CD4-positive, alpha-beta memory T cell (primary cell): ENCODE measurements at regions not wholly inside any gene's neighbourhood (a gene's known extent, or its start where the extent isn't known, plus 50 kb on each side); places are given as distances from the start of the nearest gene placed in this dataset.

ENCODE experiments used
- CTCF ChIA-PET: fragments of 350-600 bp; sonication (Branson Sonifier 250); formaldehyde crosslinking; loops from one replicate; lab custom pipeline; 2021; ENCODE audit warnings: inconsistent platforms; ENCODE audit not compliant: partially characterized antibody; lab: Charles Lee
- POLR2A ChIA-PET: fragments of 350-600 bp; sonication (Branson Sonifier 250); formaldehyde crosslinking; loops from one replicate; lab custom pipeline; 2021; ENCODE audit not compliant: partially characterized antibody; lab: Charles Lee
- DNase-seq, 5 donors: peaks; one replicate each; pipeline versions ENCODE4 v3.0.0 to v3.0.0-alpha.2; 2020 to 2022; ENCODE audit warnings: mixed read lengths in 1 of 5
- H3K27ac ChIP-seq: one replicate; pipeline ENCODE4 v1.7.0; 2013; ENCODE audit warnings: low read depth, low read length
- H3K27me3 ChIP-seq: 2 replicates; pipeline ENCODE4 v1.7.0; 2013; ENCODE audit warnings: mild to moderate bottlenecking, low read length, moderate library complexity; ENCODE audit not compliant: insufficient read depth
- H3K36me3 ChIP-seq: 2 replicates; pipeline ENCODE4 v1.7.0; 2013; ENCODE audit warnings: mild to moderate bottlenecking, low read length, moderate library complexity; ENCODE audit not compliant: insufficient read depth
- H3K4me1 ChIP-seq: 2 replicates; pipeline ENCODE4 v1.7.0; 2013; ENCODE audit warnings: mild to moderate bottlenecking, low read length, moderate library complexity; ENCODE audit not compliant: insufficient read depth
- H3K4me3 ChIP-seq, 2 donors: one replicate each; pipeline ENCODE4 v1.7.0; 2013; ENCODE audit warnings: low read length in 2 of 2, mild to moderate bottlenecking in 1 of 2
- H3K9me3 ChIP-seq, 2 donors: one replicate each; pipeline ENCODE4 v1.7.0; 2013; ENCODE audit warnings: low read length in 2 of 2, control low read depth in 1 of 2; ENCODE audit not compliant: control insufficient read depth in 1 of 2
- H3K27ac Mint-ChIP-seq, 7 donors: one replicate each; pipeline ENCODE4 v1.8.0; 2020 to 2021; ENCODE audit warnings: mixed read lengths in 7 of 7, mild to moderate bottlenecking in 6 of 7, inconsistent platforms in 3 of 7, moderate library complexity in 3 of 7
- H3K27me3 Mint-ChIP-seq, 2 donors: one replicate each; pipeline ENCODE4 v1.8.0; 2020 to 2021; ENCODE audit warnings: mixed read lengths in 2 of 2
- H3K36me3 Mint-ChIP-seq, 2 donors: one replicate each; pipeline ENCODE4 v1.8.0; 2020 to 2021; ENCODE audit warnings: mixed read lengths in 2 of 2, inconsistent platforms in 1 of 2, mild to moderate bottlenecking in 1 of 2
- H3K4me1 Mint-ChIP-seq, 4 donors: one replicate each; pipeline ENCODE4 v1.8.0; 2020 to 2021; ENCODE audit warnings: mixed read lengths in 4 of 4, mild to moderate bottlenecking in 1 of 4
- H3K4me3 Mint-ChIP-seq, 8 donors: one replicate each; pipeline ENCODE4 v1.8.0; 2020 to 2021; ENCODE audit warnings: mixed read lengths in 8 of 8, mild to moderate bottlenecking in 7 of 8, moderate library complexity in 6 of 8, inconsistent platforms in 3 of 8
- H3K9me3 Mint-ChIP-seq, 8 donors: one replicate each; pipeline ENCODE4 v1.8.0; 2020 to 2021; ENCODE audit warnings: mixed read lengths in 8 of 8, mild to moderate bottlenecking in 5 of 8, inconsistent platforms in 3 of 8, moderate library complexity in 1 of 8
- intact Hi-C: fragments of 100-400 bp; cut with micrococcal nuclease; formaldehyde crosslinking; loops from one replicate; pipeline ENCODE4 v1.15.1; 2023

DNA sequence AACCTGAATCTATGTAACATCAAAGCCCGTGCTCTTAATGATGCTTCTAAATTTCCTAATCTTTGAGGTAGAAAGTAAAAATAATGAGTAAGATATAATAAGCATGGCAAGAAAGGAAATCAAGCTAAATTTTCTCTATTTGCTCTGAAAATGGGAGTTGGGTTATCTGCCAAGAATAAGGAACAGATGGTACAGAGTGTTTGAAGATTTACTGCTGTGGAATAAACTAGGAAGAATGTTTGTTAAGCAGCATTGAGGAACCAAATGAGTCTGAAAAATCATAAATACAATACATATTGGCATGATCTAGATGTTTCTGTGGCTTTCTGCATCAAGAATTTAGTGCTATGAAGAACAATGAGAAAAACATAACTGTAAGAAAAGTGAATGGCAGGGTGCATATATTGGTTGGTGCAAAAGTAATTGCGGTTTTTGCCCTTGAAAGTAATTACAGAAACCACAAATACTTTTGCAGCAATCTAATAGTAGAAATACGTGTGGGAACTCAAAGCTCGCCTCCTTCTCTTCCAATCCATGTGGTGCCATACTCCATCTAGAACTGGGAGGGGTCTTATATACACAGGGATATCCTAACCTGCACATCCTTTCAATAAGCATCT lies 87.6 kb downstream of the SUCNR1 start:
- H3K27ac Mint-ChIP-seq, result no peak overlapping the region
- CTCF ChIA-PET, result no interaction called here
- H3K4me1 Mint-ChIP-seq, result no peaks in the 10 kb centered on the region
- Histone ChIP-seq H3K4me1 (no peaks in the 10 kb centered on the region), H3K27ac (no peak overlapping the region), H3K36me3 (no peaks in the 10 kb centered on the region), H3K4me3 (no peak overlapping the region), H3K9me3 (no peaks in the 10 kb centered on the region), H3K27me3 (no peaks in the 10 kb centered on the region)
- peaks cover 0 to 7% of the 10 kb centered on the region in 2 donors for H3K27me3 Mint-ChIP-seq
- no peak for DNase-seq
- POLR2A ChIA-PET, result no interaction called here
- H3K36me3 Mint-ChIP-seq, result no peaks in the 10 kb centered on the region
- H3K9me3 Mint-ChIP-seq, result no peaks in the 10 kb centered on the region
- no peak overlapping the region for H3K4me3 Mint-ChIP-seq
- intact Hi-C loops, result no loop called here

- no peak overlapping the region for H3K4me3 Mint-ChIP-seq
- H3K4me1 Mint-ChIP-seq, result no peaks in the 10 kb centered on the region
- Histone ChIP-seq H3K27ac (no peak overlapping the region), H3K27me3 (no peaks in the 10 kb centered on the region), H3K4me1 (no peaks in the 10 kb centered on the region), H3K9me3 (no peaks in the 10 kb centered on the region), H3K4me3 (no peak overlapping the region), H3K36me3 (no peaks in the 10 kb centered on the region)
- H3K27me3 Mint-ChIP-seq, result peaks cover under 1 to 9% of the 10 kb centered on the region in 2 donors
- ChIA-PET CTCF (interaction anchor here (1.1 kb wide), 1 partner anchor 12 kb away, joined by 3 read pairs; no protein-coding TSS in a partner anchor), POLR2A (no interaction called here)
- intact Hi-C loops, result no loop called here
- no peak for DNase-seq
- no peaks in the 10 kb centered on the region for H3K36me3 Mint-ChIP-seq
- peaks cover 0 to 1% (median 0%) of the 10 kb centered on the region in 8 donors for H3K9me3 Mint-ChIP-seq
- no peak overlapping the region for H3K27ac Mint-ChIP-seq
These were observed 88.9 kb downstream of the SUCNR1 start for GRCh38 chr3:151962352-151962751.

DNA sequence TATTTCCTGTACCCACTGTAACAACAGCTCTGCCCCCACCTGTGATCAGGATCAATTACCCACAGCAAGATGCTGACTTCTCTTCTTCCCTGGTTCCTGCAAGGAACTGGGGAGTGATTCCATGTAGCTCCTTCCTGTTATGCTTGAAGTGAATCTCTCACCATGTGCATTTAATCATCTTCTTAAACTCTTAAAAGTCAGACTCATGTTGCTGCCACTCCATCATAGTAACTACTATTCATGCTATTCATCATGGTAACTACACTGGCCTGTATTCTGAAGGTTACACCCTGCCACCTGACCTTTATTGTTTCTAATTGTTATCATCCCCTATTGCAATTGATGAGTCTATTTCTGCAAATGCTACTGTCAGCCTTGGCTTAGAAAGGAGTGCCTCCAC lies 89.5 kb downstream of the SUCNR1 start:
- Histone ChIP-seq H3K27ac (no peak overlapping the region), H3K4me1 (no peaks in the 10 kb centered on the region), H3K4me3 (no peak overlapping the region), H3K36me3 (no peaks in the 10 kb centered on the region), H3K27me3 (no peaks in the 10 kb centered on the region), H3K9me3 (no peaks in the 10 kb centered on the region)
- Mint-ChIP-seq H3K4me3 (no peak overlapping the region), H3K9me3 (peaks cover 0 to 3% (median 0%) of the 10 kb centered on the region in 8 donors), H3K27ac (no peak overlapping the region), H3K27me3 (peaks cover 2 to 10% of the 10 kb centered on the region in 2 donors), H3K36me3 (no peaks in the 10 kb centered on the region), H3K4me1 (no peaks in the 10 kb centered on the region)
- DNase-seq, result no peak
- ChIA-PET CTCF (interaction anchor here (1.1 kb wide), 1 partner anchor 13 kb away, joined by 3 read pairs; no protein-coding TSS in a partner anchor), POLR2A (no interaction called here)
- intact Hi-C loops, result no loop called here

- Mint-ChIP-seq H3K4me3 (no peak overlapping the region), H3K27ac (no peak overlapping the region), H3K36me3 (no peaks in the 10 kb centered on the region), H3K27me3 (peaks cover 2 to 12% of the 10 kb centered on the region in 2 donors), H3K9me3 (peaks cover 0 to 3% (median 0%) of the 10 kb centered on the region in 8 donors), H3K4me1 (no peaks in the 10 kb centered on the region)
- no peaks in the 10 kb centered on the region for H3K36me3 ChIP-seq
- H3K9me3 ChIP-seq, result no peaks in the 10 kb centered on the region
- no peak overlapping the region for H3K4me3 ChIP-seq
- no peaks in the 10 kb centered on the region for H3K4me1 ChIP-seq
- no peaks in the 10 kb centered on the region for H3K27me3 ChIP-seq
- CTCF ChIA-PET, result no interaction called here
- DNase-seq, result no peak
- POLR2A ChIA-PET, result no interaction called here
- intact Hi-C loops, result no loop called here
- no peak overlapping the region for H3K27ac ChIP-seq
These were observed 91.3 kb downstream of the SUCNR1 start for GRCh38 chr3:151964743-151965142.

DNA sequence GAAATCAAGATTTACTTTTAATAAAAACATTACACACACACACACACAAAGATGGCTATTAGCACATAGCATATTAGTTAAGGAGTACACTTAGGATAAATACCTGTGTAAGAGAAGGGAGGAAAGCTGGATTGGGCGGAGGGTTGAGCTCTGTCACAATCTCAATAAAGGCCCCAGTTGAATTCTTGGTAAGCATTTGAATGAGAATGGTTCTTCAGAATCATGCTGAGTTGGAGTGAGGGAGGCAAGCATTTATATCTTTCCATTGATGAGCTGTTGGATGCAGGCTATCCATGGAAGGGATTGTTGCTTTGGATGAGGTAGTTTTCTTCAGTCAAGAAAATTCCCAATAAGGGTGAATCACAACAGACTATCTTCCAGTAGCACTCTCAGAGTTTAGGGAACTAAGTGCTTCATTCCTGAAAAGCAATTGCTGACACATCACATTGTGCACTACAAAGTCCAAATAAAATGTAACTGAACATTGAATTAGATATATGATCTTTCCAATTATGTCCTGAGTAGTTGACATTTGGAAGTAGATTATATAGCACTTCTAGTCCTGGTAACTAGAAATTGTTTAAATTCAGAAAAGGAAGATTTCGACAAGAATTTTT lies 95.7 kb downstream of the SUCNR1 start:
- intact Hi-C loops, result no loop called here
- DNase-seq, result no peak
- no peaks in the 10 kb centered on the region for H3K9me3 ChIP-seq
- H3K27me3 ChIP-seq, result no peaks in the 10 kb centered on the region
- Mint-ChIP-seq H3K4me1 (no peaks in the 10 kb centered on the region), H3K9me3 (peaks cover 0 to 3% (median 0%) of the 10 kb centered on the region in 8 donors), H3K36me3 (no peaks in the 10 kb centered on the region), H3K27me3 (peaks cover 2 to 5% of the 10 kb centered on the region in 2 donors), H3K4me3 (no peak overlapping the region), H3K27ac (no peak overlapping the region)
- ChIA-PET CTCF (no interaction called here), POLR2A (no interaction called here)
- no peaks in the 10 kb centered on the region for H3K4me1 ChIP-seq
- H3K4me3 ChIP-seq, result no peak overlapping the region
- no peak overlapping the region for H3K27ac ChIP-seq
- H3K36me3 ChIP-seq, result no peaks in the 10 kb centered on the region

- H3K27me3 ChIP-seq, result no peaks in the 10 kb centered on the region
- POLR2A ChIA-PET, result no interaction called here
These were observed 98.6 kb downstream of the SUCNR1 start for GRCh38 chr3:151971814-151972579.

DNA sequence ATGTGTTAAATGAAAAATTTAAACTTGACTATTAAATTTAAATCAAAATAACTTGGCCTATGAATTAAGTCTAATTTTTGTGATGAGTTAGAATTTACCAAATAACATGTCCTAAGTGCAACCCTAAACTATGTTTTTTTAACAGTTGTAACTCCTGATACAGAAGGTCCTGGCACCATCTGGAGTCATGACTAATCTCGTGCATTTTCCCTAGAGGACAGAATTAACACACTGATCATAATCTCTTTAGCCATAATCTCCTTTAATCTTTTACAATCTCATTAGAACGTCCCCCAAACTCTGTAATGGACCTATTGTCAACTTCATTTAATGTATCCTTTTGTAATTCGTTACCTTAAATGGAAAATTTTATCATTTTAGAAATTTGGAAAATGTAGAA lies 100.6 kb downstream of the SUCNR1 start:
- intact Hi-C loops, result no loop called here
- Mint-ChIP-seq H3K27ac (no peak overlapping the region), H3K9me3 (peaks cover 0 to 3% (median 0%) of the 10 kb centered on the region in 8 donors), H3K27me3 (peaks cover 3 to 5% of the 10 kb centered on the region in 2 donors), H3K4me1 (no peaks in the 10 kb centered on the region), H3K4me3 (no peak overlapping the region), H3K36me3 (no peaks in the 10 kb centered on the region)
- H3K4me1 ChIP-seq, result no peaks in the 10 kb centered on the region
- H3K27ac ChIP-seq, result no peak overlapping the region
- ChIA-PET CTCF (no interaction called here), POLR2A (no interaction called here)
- H3K9me3 ChIP-seq, result no peaks in the 10 kb centered on the region
- no peak for DNase-seq
- H3K27me3 ChIP-seq, result no peaks in the 10 kb centered on the region
- H3K36me3 ChIP-seq, result no peaks in the 10 kb centered on the region
- H3K4me3 ChIP-seq, result no peak overlapping the region

More at GRCh38 chr3:151971814-151972579, 98.6 kb downstream of the SUCNR1 start:
- intact Hi-C loops, result no loop called here
- no peak overlapping the region for H3K27ac ChIP-seq
- H3K4me1 Mint-ChIP-seq, result no peaks in the 10 kb centered on the region
- DNase-seq, result no peak
- H3K9me3 ChIP-seq, result no peaks in the 10 kb centered on the region
- H3K9me3 Mint-ChIP-seq, result peaks cover 0 to 3% (median 0%) of the 10 kb centered on the region in 8 donors
- H3K4me3 Mint-ChIP-seq, result no peak overlapping the region
- no peak overlapping the region for H3K4me3 ChIP-seq
- CTCF ChIA-PET, result no interaction called here
- no peaks in the 10 kb centered on the region for H3K4me1 ChIP-seq
- H3K27me3 Mint-ChIP-seq, result peaks cover 4 to 5% of the 10 kb centered on the region in 2 donors
- H3K36me3 ChIP-seq, result no peaks in the 10 kb centered on the region
- no peaks in the 10 kb centered on the region for H3K36me3 Mint-ChIP-seq
- H3K27ac Mint-ChIP-seq, result peak overlapping the region in 1 of 7 donors; percentile 25
